A549 (cell line): ENCODE measurements at regions not wholly inside any gene's neighbourhood (a gene's known extent, or its start where the extent isn't known, plus 50 kb on each side); places are given as distances from the start of the nearest gene placed in this dataset.

Source experiments
- ATAC-seq, 2 experiments: fragments of 200-7000 bp in 1 of 2; fragments of >200 bp in 1 of 2; cut with Nextera tagmentation in 1 of 2; cut with Tn5 transposase in 1 of 2; 3 replicates each; pipeline versions ENCODE4 v1.8.0 to v1.9.1; 2018 to 2020; ENCODE audit warnings: mild to moderate bottlenecking in 1 of 2, moderate library complexity in 1 of 2
- CTCF ChIA-PET: fragments of 300-600 bp; sonication (Branson Sonifier 250); formaldehyde crosslinking; extraction: SDS; loops from one replicate; lab custom pipeline; 2021; ENCODE audit warnings: antibody characterized with exemption, inconsistent platforms; lab: Yijun Ruan, JAX
- POLR2A ChIA-PET: fragments of 350-600 bp; formaldehyde crosslinking; extraction: SDS; loops from one replicate; lab custom pipeline; 2021; ENCODE audit warnings: antibody characterized with exemption, inconsistent platforms; lab: Yijun Ruan, JAX
- DNase-seq, 2 experiments: peaks; one replicate each; pipeline versions ENCODE4 v3.0.0 to v3.0.0-alpha.2; 2011 to 2016; ENCODE audit warnings: low read depth in 1 of 2, low spot score in 1 of 2
- FAIRE-seq: peaks from 2 replicates; lab custom pipeline; 2011; peaks lifted over from hg19 to GRCh38; lab: Jason Lieb, UNC
- H3K27ac ChIP-seq, 2 experiments: fragments of >200 bp; sonication (Bioruptor Twin); formaldehyde crosslinking; 3 replicates each; pipeline ENCODE4 v1.5.1; 2016 to 2017
- H3K4me1 ChIP-seq: fragments of >200 bp; sonication (Bioruptor Twin); formaldehyde crosslinking; 3 replicates; pipeline ENCODE4 v1.6.1; 2016
- H3K4me2 ChIP-seq: fragments of >200 bp; sonication (Bioruptor Twin); formaldehyde crosslinking; 3 replicates; pipeline ENCODE4 v1.6.1; 2016
- H3K4me3 ChIP-seq: fragments of >200 bp; sonication (Bioruptor Twin); formaldehyde crosslinking; 3 replicates; pipeline ENCODE4 v1.5.1; 2016
- H3K9me3 ChIP-seq: fragments of >200 bp; sonication (Bioruptor Twin); formaldehyde crosslinking; 3 replicates; pipeline ENCODE4 v1.6.1; 2016
- CBX8 ChIP-seq: fragments of 200-600 bp; sonication (generic); IDR thresholded peaks from 2 replicates; pipeline ENCODE4 v1.6.1; 2016
- CEBPB ChIP-seq, 2 experiments: fragments of >200 bp in 1 of 2; sonication (Bioruptor Twin) in 1 of 2; formaldehyde crosslinking in 1 of 2; IDR thresholded peaks; 2 replicates each; pipeline ENCODE4 v1.6.1; 2012 to 2016
- CHD2 ChIP-seq: fragments of 150-350 bp; IDR thresholded peaks from 2 replicates; pipeline ENCODE4 v1.6.1; 2014; ENCODE audit warnings: low read length; ENCODE audit not compliant: partially characterized antibody
- EHMT2 ChIP-seq: fragments of 200-600 bp; sonication (generic); IDR thresholded peaks from 2 replicates; pipeline ENCODE4 v1.6.1; 2016; ENCODE audit warnings: antibody characterized with exemption, low read depth, mild to moderate bottlenecking, moderate library complexity
- EP300 ChIP-seq, 2 experiments: fragments of >200 bp; sonication (Bioruptor Twin); formaldehyde crosslinking; IDR thresholded peaks; 2 replicates in 1 of 2; 3 replicates in 1 of 2; pipeline ENCODE4 v1.6.1; 2016 to 2017
- FOSL2 ChIP-seq, 2 experiments: fragments of 450-650 bp in 1 of 2; fragments of >200 bp in 1 of 2; sonication (Bioruptor Twin) in 1 of 2; formaldehyde crosslinking; IDR thresholded peaks; 2 replicates each; pipeline versions ENCODE4 v1.5.0 to v1.6.1; 2016 to 2020; ENCODE audit warnings: mild to moderate bottlenecking in 1 of 2, moderate library complexity in 1 of 2
- FOXS1 ChIP-seq: fragments of 250-450 bp; sonication (Bioruptor Pico); IDR thresholded peaks from 2 replicates; pipeline ENCODE4 v1.5.0; 2020; ENCODE audit warnings: mild to moderate bottlenecking, moderate library complexity
- GATA3 ChIP-seq: IDR thresholded peaks from 2 replicates; pipeline ENCODE4 v1.6.1; 2012; ENCODE audit warnings: borderline replicate concordance
- HDAC2 ChIP-seq: fragments of 200-600 bp; sonication (generic); IDR thresholded peaks from 2 replicates; pipeline ENCODE4 v1.6.1; 2016
- HOXB5 ChIP-seq: fragments of 250-450 bp; sonication (Bioruptor Pico); IDR thresholded peaks from 2 replicates; pipeline ENCODE4 v1.5.0; 2020; ENCODE audit warnings: mild to moderate bottlenecking, moderate library complexity
- JUN ChIP-seq, 2 experiments: fragments of >200 bp; sonication (Bioruptor Twin); formaldehyde crosslinking; IDR thresholded peaks; 2 replicates in 1 of 2; 3 replicates in 1 of 2; pipeline ENCODE4 v1.6.1; 2016 to 2017
- JUNB ChIP-seq: fragments of >200 bp; sonication (Bioruptor Twin); formaldehyde crosslinking; IDR thresholded peaks from 2 replicates; pipeline ENCODE4 v1.6.1; 2016
- MAFK ChIP-seq: fragments of 450-650 bp; IDR thresholded peaks from 2 replicates; pipeline ENCODE4 v1.6.1; 2014; ENCODE audit not compliant: partially characterized antibody
- MAX ChIP-seq: IDR thresholded peaks from 2 replicates; pipeline ENCODE4 v1.6.1; 2012
- NFE2L2 ChIP-seq: fragments of 150-350 bp; conservative IDR thresholded peaks from 2 replicates; pipeline ENCODE4 v1.6.1; 2014; ENCODE audit warnings: low read length
- NPAS2 ChIP-seq: fragments of 250-450 bp; sonication (Bioruptor Pico); IDR thresholded peaks from 2 replicates; pipeline ENCODE4 v1.8.0; 2022; ENCODE audit warnings: mild to moderate bottlenecking, moderate library complexity, borderline replicate concordance
- PHF8 ChIP-seq: fragments of 200-600 bp; sonication (generic); IDR thresholded peaks from 2 replicates; pipeline ENCODE4 v1.6.1; 2016; ENCODE audit warnings: low read depth, mild to moderate bottlenecking, antibody characterized with exemption, moderate library complexity, borderline replicate concordance
- POLR2A ChIP-seq: IDR thresholded peaks from 2 replicates; pipeline ENCODE4 v1.6.1; 2012; ENCODE audit warnings: mild to moderate bottlenecking, low read length
- POLR2AphosphoS2 ChIP-seq: conservative IDR thresholded peaks from 2 replicates; pipeline ENCODE4 v1.6.1; 2012; ENCODE audit warnings: low read length, improper control_type of control experiment, inconsistent platforms
- RAD21 ChIP-seq, 2 experiments: fragments of >200 bp in 1 of 2; sonication (Bioruptor Twin) in 1 of 2; formaldehyde crosslinking in 1 of 2; IDR thresholded peaks in 1 of 2; conservative IDR thresholded peaks in 1 of 2; 2 replicates in 1 of 2; 3 replicates in 1 of 2; pipeline ENCODE4 v1.6.1; 2012 to 2018; ENCODE audit warnings: inconsistent platforms in 1 of 2
- RARB ChIP-seq: fragments of 250-450 bp; sonication (Bioruptor Pico); IDR thresholded peaks from 2 replicates; pipeline ENCODE4 v1.8.0; 2021; ENCODE audit warnings: mild to moderate bottlenecking, moderate library complexity
- RFX5 ChIP-seq: fragments of 450-650 bp; IDR thresholded peaks from 2 replicates; pipeline ENCODE4 v1.7.1; 2014; ENCODE audit warnings: antibody characterized with exemption, mild to moderate bottlenecking, moderate library complexity
- SMC3 ChIP-seq: fragments of >200 bp; sonication (Bioruptor Twin); formaldehyde crosslinking; IDR thresholded peaks from 3 replicates; pipeline ENCODE4 v1.6.1; 2018; ENCODE audit warnings: inconsistent platforms
- TFCP2L1 ChIP-seq: fragments of 250-450 bp; sonication (Bioruptor Pico); IDR thresholded peaks from 2 replicates; pipeline ENCODE4 v1.5.0; 2021; ENCODE audit warnings: mild to moderate bottlenecking
- TP53 ChIP-seq: fragments of 250-450 bp; sonication (Bioruptor Pico); IDR thresholded peaks from 2 replicates; pipeline ENCODE4 v1.5.0; 2021; ENCODE audit warnings: mild to moderate bottlenecking, moderate library complexity
- ZC3H11A ChIP-seq: fragments of 450-650 bp; IDR thresholded peaks from 2 replicates; pipeline ENCODE4 v1.6.1; 2014; ENCODE audit warnings: antibody characterized with exemption, mild to moderate bottlenecking
- ZNF302 ChIP-seq: fragments of 250-450 bp; sonication (Bioruptor Pico); IDR thresholded peaks from 2 replicates; pipeline ENCODE4 v1.9.0; 2021; ENCODE audit warnings: inconsistent platforms, mild to moderate bottlenecking, moderate library complexity
- ZSCAN20 ChIP-seq: fragments of 250-450 bp; sonication (Bioruptor Pico); IDR thresholded peaks from 2 replicates; pipeline ENCODE4 v1.8.0; 2022; ENCODE audit warnings: mild to moderate bottlenecking, moderate library complexity
- WGBS: methylation state at CpG from one replicate; pipeline ENCODE4 v1.1.6; 2017; ENCODE audit errors: missing lambda C conversion rate; 5-methylcytosine and 5-hydroxymethylcytosine counted together
- TF ChIP-seq, protein P1 (sequence below): fragments of 150-350 bp; IDR thresholded peaks from 2 replicates; pipeline ENCODE4 v1.6.1; 2014; ENCODE audit warnings: low read depth, mild to moderate bottlenecking, low read length
- TF ChIP-seq, protein P2 (sequence below): fragments of 250-450 bp; sonication (Bioruptor Pico); IDR thresholded peaks from 2 replicates; pipeline ENCODE4 v1.5.0; 2020; ENCODE audit warnings: low read depth, mild to moderate bottlenecking, moderate library complexity
- TF ChIP-seq, protein P3 (sequence below): fragments of 200-600 bp; sonication (generic); IDR thresholded peaks from 2 replicates; pipeline ENCODE4 v1.6.1; 2016; ENCODE audit warnings: antibody characterized with exemption, mild to moderate bottlenecking, moderate library complexity

DNA sequence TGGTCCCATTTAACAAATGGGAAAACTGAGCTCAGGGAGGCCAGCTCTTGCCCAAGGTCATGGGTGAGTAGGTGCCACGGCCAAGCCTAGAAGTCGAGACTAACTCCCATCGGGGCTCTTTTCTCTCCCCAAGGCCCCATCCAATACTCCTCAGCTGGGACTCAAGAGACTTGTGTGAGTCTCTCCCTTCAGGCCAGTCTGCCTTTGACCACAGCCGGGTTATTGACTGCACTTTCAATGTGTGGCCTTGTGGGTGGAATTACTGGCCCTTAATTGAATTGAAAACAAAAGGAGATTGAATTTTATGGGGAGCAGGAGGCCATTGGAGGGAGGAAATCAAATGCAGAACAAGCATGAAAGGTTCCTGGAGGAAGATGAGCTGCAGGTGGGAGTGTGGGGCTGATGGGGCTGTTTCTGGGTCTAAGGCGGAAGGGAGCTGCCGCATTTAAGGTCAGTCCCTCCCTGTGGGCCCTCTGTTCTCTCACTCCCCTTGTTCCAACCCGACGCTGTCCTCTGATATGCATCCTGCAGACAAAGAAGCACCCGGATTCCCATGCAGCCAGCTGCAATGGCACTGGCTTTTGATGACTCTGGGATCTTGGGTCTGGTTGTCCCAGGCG lies 552.8 kb downstream of the MIAT start (continued):
- no peak for TF ChIP-seq RARB (CRISPR knock-in tag)

- peaks cover 47% of the 10 kb centered on the region for H3K4me1 ChIP-seq
- peak overlapping the region; percentile 77 to 89 for H3K27ac ChIP-seq
- FAIRE-seq (no peak), DNase-seq (no peak), ATAC-seq (no peak; a peak in 1 of 6 replicates)
- TF ChIP-seq RFX5 (no peak), ZNF302 (CRISPR knock-in tag) (no peak), POLR2A (no peak), JUNB (no peak), POLR2AphosphoS2 (no peak), CHD2 (no peak), TFCP2L1 (CRISPR knock-in tag) (no peak), PHF8 (no peak), ZSCAN20 (CRISPR knock-in tag) (no peak), TP53 (CRISPR knock-in tag) (no peak), NFE2L2 (no peak), HDAC2 (no peak), NPAS2 (CRISPR knock-in tag) (no peak), FOXS1 (no peak), MAFK (no peak), CBX8 (no peak)
- TF ChIP-seq, protein P1, sequence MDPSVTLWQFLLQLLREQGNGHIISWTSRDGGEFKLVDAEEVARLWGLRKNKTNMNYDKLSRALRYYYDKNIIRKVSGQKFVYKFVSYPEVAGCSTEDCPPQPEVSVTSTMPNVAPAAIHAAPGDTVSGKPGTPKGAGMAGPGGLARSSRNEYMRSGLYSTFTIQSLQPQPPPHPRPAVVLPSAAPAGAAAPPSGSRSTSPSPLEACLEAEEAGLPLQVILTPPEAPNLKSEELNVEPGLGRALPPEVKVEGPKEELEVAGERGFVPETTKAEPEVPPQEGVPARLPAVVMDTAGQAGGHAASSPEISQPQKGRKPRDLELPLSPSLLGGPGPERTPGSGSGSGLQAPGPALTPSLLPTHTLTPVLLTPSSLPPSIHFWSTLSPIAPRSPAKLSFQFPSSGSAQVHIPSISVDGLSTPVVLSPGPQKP = no peak
- TF ChIP-seq, protein P2, sequence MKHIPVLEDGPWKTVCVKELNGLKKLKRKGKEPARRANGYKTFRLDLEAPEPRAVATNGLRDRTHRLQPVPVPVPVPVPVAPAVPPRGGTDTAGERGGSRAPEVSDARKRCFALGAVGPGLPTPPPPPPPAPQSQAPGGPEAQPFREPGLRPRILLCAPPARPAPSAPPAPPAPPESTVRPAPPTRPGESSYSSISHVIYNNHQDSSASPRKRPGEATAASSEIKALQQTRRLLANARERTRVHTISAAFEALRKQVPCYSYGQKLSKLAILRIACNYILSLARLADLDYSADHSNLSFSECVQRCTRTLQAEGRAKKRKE = no peak
- ChIA-PET POLR2A (no interaction called here), CTCF (no interaction called here)
- WGBS = 69% methylated on average over 4 of the region's 4 CpGs
- peak overlapping the region; percentile 71 for H3K4me2 ChIP-seq
- H3K4me3 ChIP-seq = no peak overlapping the region
- no peaks in the 10 kb centered on the region for H3K9me3 ChIP-seq
Observed at GRCh38 chr22:27212102-27212501, 554.7 kb downstream of the MIAT start.

DNA sequence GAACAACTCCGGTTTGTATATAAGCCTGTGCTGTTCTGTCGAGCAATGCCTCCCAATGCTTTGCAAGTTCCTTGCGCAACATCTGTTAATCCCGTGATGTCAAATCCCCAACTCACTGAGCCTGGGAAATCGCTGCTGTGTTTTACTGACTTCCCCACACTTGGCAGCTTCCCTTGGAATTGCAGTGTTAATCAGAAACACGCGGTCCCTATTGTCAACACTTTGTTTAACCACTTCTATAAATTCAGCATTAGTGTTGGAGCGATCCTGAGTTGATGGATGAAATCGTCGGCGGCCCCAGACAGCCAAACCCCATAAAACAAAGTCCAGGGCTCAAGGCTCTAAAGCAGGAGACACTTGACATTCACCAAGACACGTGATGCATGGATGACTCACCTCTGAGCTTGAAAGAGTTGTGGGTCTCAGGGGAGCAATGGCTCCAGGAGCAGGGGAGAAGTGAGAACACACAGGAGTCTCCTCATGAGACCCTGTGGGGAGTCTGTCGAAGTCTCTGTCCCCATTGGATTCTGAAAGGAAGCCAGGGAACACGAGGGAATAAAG lies 555.3 kb downstream of the MIAT start:
- no peak for FAIRE-seq
- no peak overlapping the region for H3K4me3 ChIP-seq
- peak; percentile 80 to 86 for ATAC-seq
- H3K27ac ChIP-seq = peak overlapping the region; percentile 77 to 89
- CTCF ChIA-PET = no interaction called here
- peak overlapping the region; percentile 71 for H3K4me2 ChIP-seq
- H3K4me1 ChIP-seq = peaks cover 47% of the 10 kb centered on the region
- WGBS = 17% methylated on average over 14 of the region's 14 CpGs
- H3K9me3 ChIP-seq = no peaks in the 10 kb centered on the region
- peak; percentile 41 to 88 for DNase-seq
- POLR2A ChIA-PET = no interaction called here
- TF ChIP-seq ZC3H11A (no peak), HOXB5 (peak; percentile 74), POLR2AphosphoS2 (no peak), EP300 (IDR thresholded peaks at IDR 0.05) (peak; percentile 80 to 87; a peak in 4 of 5 replicates), MAX (peak; percentile 77), ZSCAN20 (CRISPR knock-in tag) (no peak), GATA3 (peak; percentile 65), EHMT2 (no peak), CBX8 (no peak), RAD21 (conservative IDR thresholded peaks at IDR 0.05 in 1 of 2, IDR thresholded peaks at IDR 0.05 in 1 of 2) (peak in 1 of 2 experiments; percentile 63; a peak in 3 of 5 replicates), SMC3 (peak; percentile 42; the same call in 2 of the 3 replicates), TP53 (CRISPR knock-in tag) (no peak), JUNB (peak; percentile 84), CEBPB (IDR thresholded peaks at IDR 0.05) (peak; percentile 93 to 97), JUN (IDR thresholded peaks at IDR 0.05) (peak in 1 of 2 experiments; percentile 75; a peak in 3 of 5 replicates), FOSL2 (IDR thresholded peaks at IDR 0.05) (peak; percentile 64), FOSL2 (CRISPR knock-in tag; IDR thresholded peaks at IDR 0.05) (peak; percentile 90)
- TF ChIP-seq, protein P3, sequence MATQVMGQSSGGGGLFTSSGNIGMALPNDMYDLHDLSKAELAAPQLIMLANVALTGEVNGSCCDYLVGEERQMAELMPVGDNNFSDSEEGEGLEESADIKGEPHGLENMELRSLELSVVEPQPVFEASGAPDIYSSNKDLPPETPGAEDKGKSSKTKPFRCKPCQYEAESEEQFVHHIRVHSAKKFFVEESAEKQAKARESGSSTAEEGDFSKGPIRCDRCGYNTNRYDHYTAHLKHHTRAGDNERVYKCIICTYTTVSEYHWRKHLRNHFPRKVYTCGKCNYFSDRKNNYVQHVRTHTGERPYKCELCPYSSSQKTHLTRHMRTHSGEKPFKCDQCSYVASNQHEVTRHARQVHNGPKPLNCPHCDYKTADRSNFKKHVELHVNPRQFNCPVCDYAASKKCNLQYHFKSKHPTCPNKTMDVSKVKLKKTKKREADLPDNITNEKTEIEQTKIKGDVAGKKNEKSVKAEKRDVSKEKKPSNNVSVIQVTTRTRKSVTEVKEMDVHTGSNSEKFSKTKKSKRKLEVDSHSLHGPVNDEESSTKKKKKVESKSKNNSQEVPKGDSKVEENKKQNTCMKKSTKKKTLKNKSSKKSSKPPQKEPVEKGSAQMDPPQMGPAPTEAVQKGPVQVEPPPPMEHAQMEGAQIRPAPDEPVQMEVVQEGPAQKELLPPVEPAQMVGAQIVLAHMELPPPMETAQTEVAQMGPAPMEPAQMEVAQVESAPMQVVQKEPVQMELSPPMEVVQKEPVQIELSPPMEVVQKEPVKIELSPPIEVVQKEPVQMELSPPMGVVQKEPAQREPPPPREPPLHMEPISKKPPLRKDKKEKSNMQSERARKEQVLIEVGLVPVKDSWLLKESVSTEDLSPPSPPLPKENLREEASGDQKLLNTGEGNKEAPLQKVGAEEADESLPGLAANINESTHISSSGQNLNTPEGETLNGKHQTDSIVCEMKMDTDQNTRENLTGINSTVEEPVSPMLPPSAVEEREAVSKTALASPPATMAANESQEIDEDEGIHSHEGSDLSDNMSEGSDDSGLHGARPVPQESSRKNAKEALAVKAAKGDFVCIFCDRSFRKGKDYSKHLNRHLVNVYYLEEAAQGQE = no peak
- TF ChIP-seq, protein P2 = 0 out of 2 replicates have a peak, but pooled peaks have one; percentile 26
